ENCODE measurements at regions not wholly inside any gene's neighbourhood (a gene's known extent, or its start where the extent isn't known, plus 50 kb on each side); places are given as distances from the start of the nearest gene placed in this dataset.

DNA sequence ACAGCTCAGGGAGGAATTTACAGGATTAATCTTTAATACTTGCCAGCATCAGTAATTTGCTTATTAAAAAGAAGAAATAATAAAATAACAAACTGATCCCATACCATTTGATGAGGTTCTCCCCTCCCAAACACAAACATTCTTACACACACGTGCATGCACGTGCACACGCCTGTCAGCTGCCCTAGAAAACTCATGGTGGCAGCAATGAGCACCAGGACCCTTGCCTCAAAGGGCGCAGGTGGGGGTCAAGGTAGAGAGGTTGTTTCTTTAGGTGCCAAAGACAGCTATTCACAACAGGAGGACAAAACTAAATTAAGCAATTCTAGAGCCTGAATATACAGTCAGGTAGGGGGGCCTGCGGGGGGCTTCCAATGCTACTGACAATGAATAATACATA, 219.3 kb downstream of the BUD13 start:
- no peak for DNase-seq

DNA sequence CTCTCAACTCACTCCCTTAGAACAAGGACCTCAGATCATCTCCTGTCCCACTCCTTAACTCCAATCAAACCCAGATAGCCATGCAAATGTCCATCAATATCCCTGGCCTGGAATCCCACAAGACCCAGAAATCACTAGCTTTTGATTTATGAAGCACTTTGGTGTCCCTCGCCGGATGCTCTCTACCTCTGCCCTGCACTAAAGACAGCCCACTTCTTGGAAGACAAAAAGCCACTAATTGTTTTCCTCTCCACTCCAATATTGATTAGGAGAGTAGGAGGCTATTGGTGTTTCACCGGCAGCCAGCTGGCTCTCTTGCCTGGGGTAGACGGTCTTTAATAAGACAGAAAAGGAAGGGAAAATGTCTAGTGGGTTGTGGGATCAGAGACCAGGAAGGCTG, 221.2 kb downstream of the BUD13 start:
- no peak for DNase-seq

DNA sequence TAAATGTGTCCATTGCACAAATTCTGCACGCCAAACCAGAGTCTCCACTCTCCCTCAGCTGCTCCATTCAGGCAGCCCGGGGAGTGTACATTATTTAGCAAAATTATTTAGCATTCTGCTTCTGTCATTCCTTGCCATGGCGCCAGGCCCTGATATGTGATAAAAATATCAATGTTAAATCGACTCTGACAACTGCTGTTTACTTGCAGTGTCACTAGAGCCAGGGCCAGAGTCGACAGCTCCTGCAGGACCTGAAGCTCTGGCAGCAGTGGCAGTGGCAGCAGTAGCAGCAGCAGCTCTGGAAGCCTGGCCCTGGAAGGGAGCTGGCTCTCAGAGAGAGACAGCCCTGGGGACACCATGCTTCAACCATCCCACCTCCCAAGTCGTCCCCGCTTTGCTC, 224.5 kb downstream of the BUD13 start:
- no peak for DNase-seq

DNA sequence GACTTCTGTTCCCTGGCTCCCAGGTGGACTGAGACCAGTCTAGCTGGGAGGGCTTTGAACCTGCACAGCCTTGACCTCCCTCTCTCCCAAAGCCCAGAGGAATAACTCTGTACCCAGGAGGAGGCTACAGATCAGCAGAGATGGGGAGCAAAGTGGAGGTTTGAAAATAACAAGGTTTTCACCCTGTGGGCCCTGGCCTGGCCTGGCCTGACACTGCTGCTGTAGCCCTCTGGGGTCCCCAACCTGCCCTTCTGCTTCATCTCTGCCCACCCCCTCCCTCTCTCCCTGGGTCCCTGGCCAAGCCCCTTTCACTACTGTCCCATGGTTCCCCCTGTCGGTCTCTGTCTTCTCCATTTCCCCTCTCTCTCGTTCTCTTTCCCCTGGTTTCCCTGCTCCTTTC, 225.2 kb downstream of the BUD13 start:
- no peak for DNase-seq

DNA sequence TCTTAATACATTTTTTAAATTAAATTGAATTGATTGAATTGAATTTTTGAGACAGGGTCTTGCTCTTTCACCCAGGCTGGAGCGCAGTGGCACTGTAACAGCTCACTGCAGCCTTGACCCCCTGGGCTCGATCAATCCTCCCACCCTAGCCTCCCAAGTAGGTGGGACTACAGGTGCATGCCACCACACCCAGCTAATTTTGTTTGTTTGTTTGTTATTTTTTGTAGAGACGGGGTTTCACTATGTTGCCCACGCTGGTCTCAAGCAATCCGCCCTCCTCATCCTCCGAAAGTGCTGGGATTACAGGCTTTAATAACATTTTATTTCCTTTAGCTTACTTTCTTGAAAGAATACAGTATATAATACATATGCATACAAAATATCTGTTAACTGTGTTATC, 226.9 kb downstream of the BUD13 start:
- DNase-seq, result no peak

DNA sequence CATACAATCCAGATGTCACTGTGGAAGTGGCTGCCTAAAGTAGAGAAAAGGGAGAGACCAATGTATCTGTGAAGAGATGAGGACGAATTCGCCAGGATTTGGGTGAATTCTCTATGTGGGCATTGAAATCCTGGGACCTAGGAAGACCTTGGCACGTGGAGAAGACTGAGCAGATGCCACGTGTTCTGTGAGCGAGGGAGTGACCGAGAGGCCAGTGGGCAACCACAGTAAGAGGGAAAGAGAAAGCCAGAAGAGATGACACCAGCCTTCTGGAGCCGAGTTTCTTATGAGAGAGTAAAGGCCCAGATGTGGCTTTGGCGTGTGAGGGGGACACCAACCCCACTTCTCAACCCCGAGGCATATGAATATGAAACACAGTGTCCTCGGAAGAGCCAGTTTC, 228.1 kb downstream of the BUD13 start:
- DNase-seq, result no peak

DNA sequence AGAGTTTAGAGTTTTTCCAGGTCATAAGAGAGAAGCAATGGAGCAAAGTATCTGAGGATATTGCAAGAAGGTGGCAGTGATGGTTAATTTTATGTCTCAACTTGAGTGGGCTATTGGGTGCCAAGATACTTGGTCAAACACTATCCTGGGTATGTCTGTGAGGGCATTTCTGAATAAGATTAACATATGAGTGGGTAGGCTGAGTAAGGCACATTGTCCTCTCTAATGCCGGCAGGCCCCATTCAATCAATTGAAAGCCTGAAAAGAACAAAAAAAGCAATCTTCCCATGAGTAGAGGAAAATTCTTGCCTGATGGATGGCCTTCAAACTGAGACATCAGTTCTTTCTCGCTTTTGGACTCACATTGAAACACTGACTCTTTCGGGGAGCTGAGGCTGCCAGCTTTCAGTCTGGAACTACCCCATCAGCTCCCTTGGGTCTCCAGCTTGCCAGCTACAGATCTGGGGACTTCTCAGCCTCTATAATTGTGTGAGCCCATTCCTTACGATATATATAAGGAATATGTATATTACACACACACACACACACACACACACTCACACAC, 228.8 kb downstream of the BUD13 start:
- no peak for DNase-seq

DNA sequence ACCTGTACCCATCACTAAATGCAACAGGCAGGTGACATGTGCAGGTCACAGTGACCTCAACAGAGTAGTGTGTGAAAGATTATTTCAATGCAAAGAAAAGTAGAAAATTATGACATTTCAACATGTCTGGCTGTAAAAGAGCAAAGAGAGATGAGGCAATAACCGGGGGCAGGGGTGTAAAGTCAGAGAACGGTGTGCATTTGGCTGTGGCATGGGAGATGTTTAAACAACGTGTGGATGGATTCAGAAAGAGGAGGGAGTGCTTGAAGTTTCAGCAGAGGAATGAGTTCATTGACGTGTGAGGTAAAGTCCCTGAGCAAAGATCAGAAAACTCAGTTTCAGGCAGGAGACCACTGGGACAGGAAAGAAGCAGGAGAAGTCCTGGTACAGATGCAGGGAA, 229.7 kb downstream of the BUD13 start:
- DNase-seq, result no peak

DNA sequence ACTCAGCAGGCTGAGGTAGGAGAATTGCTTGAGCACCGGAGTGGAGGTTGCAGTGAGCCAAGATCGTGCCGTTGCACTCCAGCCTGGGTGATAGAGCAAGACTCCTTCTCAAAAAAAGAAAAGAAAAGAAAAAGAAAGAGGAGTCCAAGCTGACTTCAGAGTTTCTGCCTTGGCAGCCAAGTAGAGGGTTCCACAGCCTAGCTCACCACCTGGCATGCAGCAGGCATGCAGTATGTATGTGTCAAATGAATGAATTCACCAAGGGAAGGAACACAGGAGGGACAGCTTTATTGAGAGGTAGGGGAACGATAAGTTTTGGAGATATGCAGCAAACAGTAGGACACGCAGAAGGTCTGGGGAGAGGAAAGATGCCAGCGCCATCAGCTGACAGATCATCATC, 230.4 kb downstream of the BUD13 start:
- no peak for DNase-seq

DNA sequence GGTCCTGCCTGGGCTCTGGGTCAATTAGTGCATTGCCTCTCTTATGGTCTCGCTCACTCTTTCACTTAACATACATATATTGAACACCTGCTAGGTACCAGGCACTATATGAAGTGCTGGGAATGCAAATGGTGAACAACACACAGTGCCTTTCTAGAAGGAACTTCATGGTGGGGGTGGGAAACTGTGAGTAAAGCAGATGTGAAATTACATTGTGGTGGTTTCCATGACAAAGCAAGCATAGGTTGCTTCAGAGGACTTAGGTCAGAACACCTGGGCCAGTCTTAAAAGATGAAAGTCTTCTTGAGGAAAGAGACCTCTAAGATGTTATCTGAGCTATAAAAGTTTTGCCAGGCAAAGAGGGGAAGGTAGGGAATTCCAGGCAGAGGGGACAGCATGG, 231.3 kb downstream of the BUD13 start:
- DNase-seq, result no peak

DNA sequence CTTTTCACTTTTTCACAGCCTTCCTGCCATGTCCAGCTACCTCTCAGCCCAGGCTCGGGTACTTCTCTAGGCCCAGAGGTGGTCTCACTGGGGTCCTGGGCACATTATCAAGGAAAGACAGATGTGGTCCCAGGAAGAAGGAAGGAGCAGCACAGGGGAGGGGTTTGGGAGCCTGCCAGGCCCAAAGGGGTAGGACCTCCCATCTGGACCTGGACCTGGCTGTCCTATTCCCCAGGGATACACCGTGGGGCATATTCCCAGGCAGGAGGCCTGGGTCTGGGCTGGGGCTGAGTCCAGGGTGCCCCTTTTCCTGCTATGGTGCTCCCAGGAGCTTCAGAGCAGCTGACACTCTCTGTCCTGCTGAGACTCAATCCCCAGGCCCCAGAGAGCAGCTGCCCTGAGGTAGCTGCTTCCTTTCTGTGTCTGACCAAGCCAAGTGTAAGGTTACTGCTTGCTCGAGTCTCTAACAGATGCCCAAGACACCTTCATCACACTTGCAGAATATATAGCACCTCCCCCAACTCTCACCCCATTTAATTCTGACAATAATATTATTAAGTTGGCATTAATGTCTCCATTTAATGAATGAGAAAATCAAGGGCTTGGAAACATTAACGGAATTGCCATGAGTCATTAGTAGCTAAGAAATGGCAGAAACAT, 232.0 kb downstream of the BUD13 start:
- no peak for DNase-seq

DNA sequence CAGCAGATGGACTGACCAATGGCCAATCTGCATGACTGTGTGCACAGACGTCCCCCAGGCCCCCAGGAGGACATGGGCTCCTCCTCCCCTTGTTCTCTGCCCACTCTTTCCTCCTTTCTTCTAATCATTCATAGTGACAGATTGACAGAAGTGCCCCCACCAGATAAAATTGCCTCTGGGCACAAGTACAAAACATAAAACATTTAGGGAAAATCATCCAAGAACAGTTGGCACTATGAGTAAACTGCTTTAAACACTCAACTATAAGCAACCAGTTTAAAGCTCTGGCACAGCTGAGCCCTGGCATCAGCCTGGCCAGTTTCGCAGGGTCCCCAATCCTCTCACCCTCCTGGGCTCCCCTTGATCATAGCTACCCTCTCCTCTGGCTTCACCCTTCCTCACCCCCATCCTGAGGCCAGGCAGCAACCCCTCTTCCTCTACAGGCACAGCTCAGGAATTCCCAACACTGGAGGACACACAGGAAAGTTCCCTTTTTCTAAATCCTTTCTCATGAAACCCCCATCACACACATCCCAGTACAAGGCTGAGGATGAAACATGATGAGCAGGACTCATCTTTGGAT, 232.9 kb downstream of the BUD13 start:
- DNase-seq, result no peak

DNA sequence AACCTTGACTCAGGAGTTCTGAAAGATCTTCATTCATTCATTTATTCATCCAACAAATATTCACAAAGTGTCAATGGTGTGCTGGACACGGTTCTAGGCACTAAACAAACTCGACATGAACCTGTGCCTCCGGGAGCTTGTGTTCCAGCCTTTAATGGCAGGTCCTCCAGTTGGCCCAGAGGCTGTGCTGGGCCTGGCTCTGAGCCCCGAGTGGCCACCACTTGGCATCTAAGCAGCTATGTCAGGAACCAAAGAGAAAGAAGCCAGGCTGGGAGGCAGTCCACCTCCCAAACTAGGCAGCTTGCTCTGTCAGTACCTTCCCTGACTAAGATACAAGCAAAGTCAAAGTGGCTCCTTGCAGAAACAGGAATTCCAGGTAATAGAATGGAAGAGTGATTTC, 233.6 kb downstream of the BUD13 start:
- no peak for DNase-seq

DNA sequence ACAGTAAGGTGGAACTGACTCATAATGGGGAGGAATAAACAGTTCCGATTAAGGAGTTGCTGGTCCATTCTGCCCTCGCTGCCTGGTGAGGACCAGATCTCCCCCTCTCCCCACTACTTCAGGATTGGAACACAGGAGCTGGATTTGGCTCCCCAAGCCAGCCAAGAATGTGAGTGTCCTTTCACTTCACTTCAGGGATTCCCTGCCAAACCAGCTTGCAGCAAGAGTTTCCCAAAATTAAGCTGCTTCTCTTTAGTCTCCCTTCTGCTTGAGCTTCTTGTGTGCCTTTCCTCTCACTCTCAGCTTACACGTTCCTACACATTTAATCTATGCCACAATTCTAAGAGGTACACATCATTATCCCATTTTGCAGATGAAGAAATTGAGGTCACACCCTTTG, 234.1 kb downstream of the BUD13 start:
- DNase-seq, result no peak

DNA sequence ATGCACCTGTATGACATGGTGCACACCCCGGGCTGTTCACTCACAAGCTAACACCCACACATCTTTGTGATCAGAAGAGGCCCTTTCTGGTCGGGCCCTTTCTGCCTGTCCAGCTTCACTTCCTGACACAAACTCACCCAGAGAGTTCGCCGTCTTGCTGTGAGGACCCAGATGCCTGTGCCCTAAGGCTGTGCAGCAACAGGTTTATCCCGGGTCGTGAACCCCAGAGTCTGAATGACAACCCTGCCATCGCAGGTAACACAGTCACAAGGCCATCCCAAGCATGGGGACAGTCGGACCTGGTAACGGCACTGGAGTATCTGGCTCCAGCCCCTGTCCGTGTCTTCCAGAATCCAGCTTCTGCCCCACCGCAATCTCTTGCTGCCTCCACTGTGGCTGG, 235.1 kb downstream of the BUD13 start:
- DNase-seq, result no peak

DNA sequence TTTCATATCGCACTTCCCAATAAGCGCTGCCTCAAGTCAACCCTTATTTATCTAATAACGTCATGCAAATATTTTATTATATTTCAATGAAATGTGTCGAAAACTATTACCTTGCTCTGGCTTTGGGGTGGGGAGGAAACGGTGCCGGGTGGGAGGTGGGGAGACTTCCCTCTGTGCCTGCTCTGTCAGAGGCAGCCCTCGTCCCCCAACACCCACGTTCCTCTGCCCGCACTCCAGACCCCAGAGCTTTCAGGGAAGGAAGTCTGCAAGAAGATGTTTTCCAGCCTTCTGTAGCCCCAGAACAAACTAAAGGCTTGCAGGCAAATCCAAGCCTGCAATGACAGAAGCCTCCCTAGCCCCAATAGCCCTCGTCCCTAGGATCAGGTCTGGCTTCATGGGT, 235.7 kb downstream of the BUD13 start:
- no peak for DNase-seq

DNA sequence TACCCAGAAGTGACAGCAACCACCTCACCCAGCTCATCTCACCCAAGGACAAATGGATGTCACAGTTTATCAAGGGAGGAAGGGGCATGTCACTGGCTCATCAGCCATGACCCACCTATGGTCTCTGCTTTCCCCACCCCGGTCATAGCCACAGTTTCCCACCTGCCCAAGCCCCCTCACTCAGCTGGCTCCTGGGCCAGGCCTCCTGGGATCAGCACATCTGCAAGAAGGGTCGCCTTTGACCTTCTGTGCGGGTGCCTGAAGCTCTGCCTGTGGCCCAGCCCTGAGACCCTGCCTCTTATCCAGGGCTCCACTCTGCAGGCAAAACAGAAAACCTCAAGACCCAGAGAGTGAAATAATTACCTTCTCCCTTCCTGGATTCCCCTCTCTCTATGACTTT, 236.4 kb downstream of the BUD13 start:
- DNase-seq, result no peak

DNA sequence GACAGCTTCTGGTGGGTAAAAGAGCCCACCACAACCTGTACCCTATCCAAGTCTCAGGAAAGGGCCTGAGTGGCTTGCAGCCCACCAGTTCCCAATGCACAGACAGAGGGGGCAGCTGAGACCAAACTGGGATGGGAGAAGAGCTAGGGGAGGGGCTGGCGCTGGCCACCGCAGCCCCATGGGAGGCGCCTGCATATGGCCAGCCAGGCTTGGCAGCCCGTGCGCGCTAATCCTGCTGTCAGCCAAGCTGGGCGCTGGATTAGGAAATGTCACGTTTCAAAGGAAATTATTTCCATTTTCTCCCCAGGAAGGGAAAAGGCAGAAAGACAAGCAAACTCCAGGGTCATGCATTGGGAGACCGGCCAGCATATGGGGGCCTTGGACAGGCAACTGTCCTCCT, 236.8 kb downstream of the BUD13 start:
- no peak for DNase-seq

DNA sequence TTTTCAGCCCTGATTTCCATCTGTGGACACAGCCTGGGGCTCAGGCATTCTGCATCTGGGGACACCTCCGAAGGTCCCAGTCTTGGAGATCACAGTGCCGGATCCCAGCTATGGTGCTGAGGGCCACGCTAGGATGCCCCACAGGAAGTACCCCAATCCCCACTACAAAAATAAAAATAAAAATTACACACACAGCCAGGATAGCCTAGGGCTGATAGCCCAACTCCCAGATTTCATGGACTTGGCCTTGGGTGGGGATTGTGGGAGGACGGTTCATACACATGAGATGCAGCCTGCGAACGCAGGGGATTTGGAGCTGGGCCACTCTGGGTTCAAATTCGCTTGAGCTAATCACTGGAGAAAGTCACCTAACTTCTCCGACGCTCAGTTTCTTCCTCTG, 237.7 kb downstream of the BUD13 start:
- DNase-seq, result no peak

DNA sequence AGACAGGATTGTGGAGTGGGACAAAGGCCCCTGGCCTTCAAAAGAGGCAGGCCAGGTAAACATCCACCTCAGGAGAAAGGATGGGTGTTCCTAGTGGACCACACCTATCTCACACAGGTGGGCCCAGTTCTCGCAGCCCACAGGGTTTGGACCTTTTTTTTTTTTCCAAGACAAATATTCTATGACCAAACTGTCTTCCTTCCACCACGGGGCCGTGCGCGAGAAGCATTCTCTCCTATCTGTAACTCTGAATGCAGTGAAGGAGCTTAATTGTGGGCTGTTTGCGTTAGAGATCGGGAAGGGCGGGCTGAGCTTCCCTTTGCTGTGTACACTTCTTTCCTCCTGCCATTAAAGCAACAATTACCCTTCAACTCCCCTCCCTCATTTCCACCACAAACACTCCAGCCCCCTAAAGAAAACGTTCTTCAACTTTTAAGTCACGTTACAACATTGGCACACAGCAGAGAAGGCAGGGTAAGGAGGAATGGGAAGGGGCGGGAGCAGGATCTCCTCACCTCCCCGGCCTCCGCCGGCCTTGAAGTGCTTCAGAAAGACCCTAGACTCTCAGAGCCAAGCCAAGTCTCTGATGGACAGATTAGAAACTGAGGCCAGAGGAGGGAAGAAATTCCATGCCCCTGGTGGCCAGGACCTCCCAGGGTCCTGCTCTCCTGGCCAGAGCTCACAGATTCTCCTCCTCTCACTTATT, 238.4 kb downstream of the BUD13 start:
- no peak for DNase-seq

DNA sequence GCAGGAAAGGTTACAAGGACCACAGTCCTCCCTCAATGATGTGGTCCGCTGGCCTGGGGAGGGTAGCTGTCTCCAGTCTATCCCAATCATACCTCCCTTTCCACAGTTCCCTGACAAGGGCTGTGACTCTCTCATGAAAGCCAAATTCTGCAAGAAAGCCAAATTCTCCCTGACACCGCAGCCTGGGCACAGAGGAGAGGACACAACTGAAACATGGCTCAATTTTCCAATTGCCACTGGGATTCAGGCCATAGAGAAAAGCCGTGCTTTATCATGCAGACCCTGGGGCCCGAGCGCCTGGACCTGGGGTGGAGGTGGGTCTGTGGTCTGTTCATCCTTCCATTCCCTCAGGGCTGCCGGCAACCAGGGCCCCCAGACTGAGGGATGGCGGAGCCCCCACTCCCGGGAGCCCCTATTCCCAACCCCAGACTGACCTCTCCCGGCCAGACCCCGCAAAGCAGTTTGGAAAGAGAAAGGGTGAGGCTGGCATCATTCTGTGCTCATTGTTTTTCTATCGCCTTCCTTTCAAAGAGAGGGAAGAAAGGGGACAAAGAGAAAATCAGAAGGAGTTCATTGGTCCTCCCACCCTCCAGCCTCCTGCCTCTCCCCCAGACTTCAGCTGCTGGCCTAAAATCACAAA, 239.5 kb downstream of the BUD13 start:
- no peak for DNase-seq

DNA sequence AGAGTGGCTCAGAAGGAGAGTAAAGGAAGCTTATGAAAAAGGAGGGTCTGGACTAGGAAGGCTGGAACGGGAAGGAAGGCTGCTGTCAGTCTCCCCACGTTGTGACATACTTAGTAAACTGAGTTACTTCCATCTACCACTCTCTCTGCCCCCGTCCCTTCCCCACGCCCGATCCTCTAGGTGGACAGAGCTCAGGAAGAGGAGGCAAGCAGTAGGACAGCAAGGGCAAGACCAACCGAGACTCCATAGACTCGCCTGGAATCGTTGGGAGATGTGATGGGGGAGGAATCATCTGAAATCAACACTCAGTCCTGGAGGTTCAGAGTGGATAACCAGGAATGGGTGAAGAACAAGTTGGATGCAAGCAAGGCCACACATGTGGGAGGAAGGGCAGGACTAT, 240.7 kb downstream of the BUD13 start:
- no peak for DNase-seq

DNA sequence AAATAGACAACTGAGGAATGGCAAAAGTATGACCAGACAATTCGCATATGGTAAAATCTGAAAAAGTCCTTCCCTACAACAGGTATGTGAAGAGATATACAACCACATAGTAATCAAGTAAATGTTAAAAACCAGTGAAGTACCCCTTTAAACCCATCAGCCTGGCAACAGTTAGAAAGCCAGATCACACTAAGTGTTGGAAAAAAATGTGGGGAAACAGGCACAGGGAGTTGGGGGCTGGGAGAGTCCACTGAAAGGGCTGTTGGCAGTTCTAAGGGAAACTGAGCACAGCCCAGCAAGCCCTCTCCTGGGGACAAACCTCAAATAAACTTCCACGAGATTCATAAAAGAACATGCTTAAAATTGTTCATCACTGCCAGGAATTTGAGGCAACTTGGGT, 242.1 kb downstream of the BUD13 start:
- DNase-seq, result no peak

DNA sequence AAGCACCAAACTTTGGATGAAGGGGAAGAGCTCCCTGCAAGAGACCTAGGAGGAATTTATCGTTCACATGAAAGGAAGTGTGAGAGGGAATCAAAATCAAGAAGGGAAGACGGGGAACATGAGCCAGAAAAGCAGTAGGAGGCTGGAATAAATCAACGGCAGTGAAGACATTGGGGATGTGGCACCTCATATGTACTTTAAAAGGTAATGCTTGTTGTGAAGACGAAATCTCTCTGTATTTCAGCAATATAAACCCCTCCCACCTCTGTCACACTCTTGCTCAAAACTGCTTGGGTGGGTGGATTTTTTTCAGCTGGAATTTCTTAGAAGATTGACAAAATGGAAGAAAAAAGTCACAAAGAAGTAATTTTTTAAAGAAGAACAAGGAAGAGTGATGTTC, 243.5 kb downstream of the BUD13 start:
- DNase-seq, result no peak

All from EL (cell line).